Activated CD4-positive, alpha-beta memory T cell treated with anti-CD3 and anti-CD28 coated beads for 36 hours (primary cell): ENCODE measurements at regions not wholly inside any gene's neighbourhood (a gene's known extent, or its start where the extent isn't known, plus 50 kb on each side); places are given as distances from the start of the nearest gene placed in this dataset.

Source experiments
- CTCF ChIA-PET: fragments of 350-600 bp; sonication (Branson Sonifier 250); formaldehyde crosslinking; loops from one replicate; lab custom pipeline; 2021; ENCODE audit warnings: antibody characterized with exemption, inconsistent platforms; lab: Charles Lee
- POLR2A ChIA-PET: fragments of 350-600 bp; sonication (Branson Sonifier 250); formaldehyde crosslinking; loops from one replicate; lab custom pipeline; 2021; ENCODE audit warnings: antibody characterized with exemption; lab: Charles Lee
- DNase-seq: peaks from one replicate; pipeline ENCODE4 v3.0.0-alpha.2; 2020
- H3K27ac Mint-ChIP-seq: one replicate; pipeline ENCODE4 v1.8.0; 2021; ENCODE audit warnings: mixed read lengths
- H3K27me3 Mint-ChIP-seq: one replicate; pipeline ENCODE4 v1.8.0; 2021; ENCODE audit warnings: mixed read lengths
- H3K36me3 Mint-ChIP-seq: one replicate; pipeline ENCODE4 v1.8.0; 2021; ENCODE audit warnings: mixed read lengths
- H3K4me1 Mint-ChIP-seq: one replicate; pipeline ENCODE4 v1.8.0; 2021; ENCODE audit warnings: low read depth, mixed read lengths
- H3K4me3 Mint-ChIP-seq: one replicate; pipeline ENCODE4 v1.8.0; 2021; ENCODE audit warnings: mild to moderate bottlenecking, mixed read lengths
- H3K9me3 Mint-ChIP-seq: one replicate; pipeline ENCODE4 v1.8.0; 2021; ENCODE audit warnings: mixed read lengths
- intact Hi-C: fragments of 100-400 bp; cut with micrococcal nuclease; formaldehyde crosslinking; loops from one replicate; pipeline ENCODE4 v1.15.1; 2023

DNA sequence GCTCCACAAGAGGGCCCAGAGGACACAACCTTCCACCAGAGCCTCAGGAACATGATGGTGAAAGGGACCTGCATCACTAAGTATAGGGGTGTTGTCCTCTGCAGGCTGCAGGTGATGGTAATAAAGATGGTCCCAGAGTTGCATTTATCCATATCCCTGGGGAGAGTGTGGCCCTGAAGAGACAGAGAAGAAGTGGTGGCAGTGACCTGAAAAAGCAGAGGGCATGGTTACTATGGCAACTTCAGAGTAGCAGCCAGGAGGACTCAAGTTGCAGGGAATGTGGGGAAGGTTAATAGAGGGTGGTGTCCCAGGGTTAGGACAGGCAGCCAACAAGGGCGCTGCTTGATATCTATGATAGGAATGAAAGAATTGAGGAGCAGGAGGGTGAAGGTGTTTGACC, 57.1 kb downstream of the HLA-A start:
- Mint-ChIP-seq H3K27ac (no peak overlapping the region), H3K9me3 (no peaks in the 10 kb centered on the region), H3K36me3 (no peaks in the 10 kb centered on the region), H3K4me3 (no peak overlapping the region), H3K4me1 (no peaks in the 10 kb centered on the region), H3K27me3 (no peaks in the 10 kb centered on the region)
- DNase-seq, result no peak
- intact Hi-C loops, result no loop called here
- CTCF ChIA-PET, result no interaction called here
- POLR2A ChIA-PET, result no interaction called here

DNA sequence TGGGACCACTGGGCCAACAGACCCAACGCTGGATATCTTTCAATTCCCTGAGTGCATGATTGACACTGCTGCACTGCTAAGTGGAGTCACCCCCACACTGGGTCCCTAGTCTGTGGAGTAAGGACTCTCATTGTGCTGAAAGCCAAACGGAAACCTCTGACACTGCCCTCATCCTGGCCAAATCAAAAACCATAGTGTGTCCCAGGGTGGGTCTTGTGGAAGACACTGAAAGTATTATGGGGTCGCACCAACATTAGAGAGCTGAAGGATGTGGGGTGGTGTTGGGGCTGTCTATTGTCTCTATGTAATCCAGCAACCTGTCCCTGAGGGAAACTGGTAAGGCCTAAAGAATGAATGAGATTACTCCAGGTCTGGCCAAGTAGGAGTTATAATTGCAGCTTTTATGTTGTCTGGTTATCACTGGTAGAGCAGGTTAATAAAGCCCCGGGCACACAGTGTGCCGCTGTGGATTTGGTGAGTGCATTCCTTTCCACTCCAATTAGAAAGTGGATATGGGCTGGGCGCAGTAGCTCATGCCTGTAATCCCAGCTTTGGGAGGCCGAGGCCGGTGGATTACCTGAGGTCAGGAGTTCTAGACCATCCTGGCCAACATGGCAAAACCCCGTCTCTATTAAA, 57.9 kb downstream of the HLA-A start:
- no peak for DNase-seq
- Mint-ChIP-seq H3K9me3 (no peaks in the 10 kb centered on the region), H3K36me3 (no peaks in the 10 kb centered on the region), H3K27ac (no peak overlapping the region), H3K4me3 (no peak overlapping the region), H3K4me1 (no peaks in the 10 kb centered on the region), H3K27me3 (peaks cover 3% of the 10 kb centered on the region)
- POLR2A ChIA-PET, result no interaction called here
- intact Hi-C loops, result no loop called here
- CTCF ChIA-PET, result interaction anchor here (0.5 kb wide), 1 partner anchor 151 kb away, joined by 3 read pairs; no protein-coding TSS in a partner anchor

DNA sequence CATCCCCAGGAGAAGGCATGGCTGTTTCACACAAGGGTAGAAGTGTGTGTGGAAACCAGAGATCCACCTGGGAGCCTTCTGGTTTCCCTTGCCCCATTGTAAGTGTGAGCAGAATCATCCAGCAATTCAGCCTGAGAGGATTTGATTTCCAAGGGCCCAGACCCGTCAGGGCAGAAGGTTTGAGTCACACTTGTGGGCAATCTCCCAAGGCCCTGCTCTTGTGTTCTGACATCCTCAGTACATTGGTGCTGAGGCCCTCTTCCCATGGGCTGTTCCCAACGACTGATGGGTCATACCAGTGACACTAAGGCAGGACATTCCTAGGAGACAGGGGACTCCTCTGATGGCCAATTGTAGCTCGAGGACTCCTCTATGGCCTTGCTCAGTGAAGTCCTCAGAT, 58.2 kb upstream of the POLR1H start:
- no peaks in the 10 kb centered on the region for H3K9me3 Mint-ChIP-seq
- peaks cover 15% of the 10 kb centered on the region for H3K4me1 Mint-ChIP-seq
- H3K4me3 Mint-ChIP-seq, result no peak overlapping the region
- intact Hi-C loops, result no loop called here
- ChIA-PET POLR2A (no interaction called here), CTCF (no interaction called here)
- H3K27ac Mint-ChIP-seq, result no peak overlapping the region
- H3K36me3 Mint-ChIP-seq, result no peaks in the 10 kb centered on the region
- DNase-seq, result no peak
- H3K27me3 Mint-ChIP-seq, result peaks cover 21% of the 10 kb centered on the region

DNA sequence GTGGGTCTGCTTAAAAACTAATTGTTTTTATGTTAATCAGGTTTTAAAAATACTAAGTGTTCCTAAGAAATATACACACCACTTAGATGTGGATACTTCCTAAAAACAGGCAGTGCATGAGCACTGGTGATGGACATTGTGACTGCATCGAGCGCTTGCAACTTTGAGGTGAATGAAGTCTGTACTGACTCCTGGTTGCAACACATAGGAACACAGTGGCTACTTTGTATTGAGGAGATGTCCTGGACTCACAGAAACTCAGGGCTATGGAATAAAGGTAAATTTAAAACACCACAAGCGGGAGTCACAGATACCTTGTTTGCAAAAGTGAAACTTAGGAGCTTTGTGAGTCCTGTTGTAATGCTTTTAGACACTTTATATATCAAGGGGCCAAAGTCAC, 55.6 kb upstream of the POLR1H start:
- Mint-ChIP-seq H3K27me3 (peaks cover 23% of the 10 kb centered on the region), H3K27ac (no peak overlapping the region), H3K4me3 (no peak overlapping the region), H3K36me3 (peaks cover 7% of the 10 kb centered on the region), H3K9me3 (no peaks in the 10 kb centered on the region), H3K4me1 (peaks cover 15% of the 10 kb centered on the region)
- POLR2A ChIA-PET, result no interaction called here
- DNase-seq, result no peak
- CTCF ChIA-PET, result no interaction called here
- intact Hi-C loops, result no loop called here

DNA sequence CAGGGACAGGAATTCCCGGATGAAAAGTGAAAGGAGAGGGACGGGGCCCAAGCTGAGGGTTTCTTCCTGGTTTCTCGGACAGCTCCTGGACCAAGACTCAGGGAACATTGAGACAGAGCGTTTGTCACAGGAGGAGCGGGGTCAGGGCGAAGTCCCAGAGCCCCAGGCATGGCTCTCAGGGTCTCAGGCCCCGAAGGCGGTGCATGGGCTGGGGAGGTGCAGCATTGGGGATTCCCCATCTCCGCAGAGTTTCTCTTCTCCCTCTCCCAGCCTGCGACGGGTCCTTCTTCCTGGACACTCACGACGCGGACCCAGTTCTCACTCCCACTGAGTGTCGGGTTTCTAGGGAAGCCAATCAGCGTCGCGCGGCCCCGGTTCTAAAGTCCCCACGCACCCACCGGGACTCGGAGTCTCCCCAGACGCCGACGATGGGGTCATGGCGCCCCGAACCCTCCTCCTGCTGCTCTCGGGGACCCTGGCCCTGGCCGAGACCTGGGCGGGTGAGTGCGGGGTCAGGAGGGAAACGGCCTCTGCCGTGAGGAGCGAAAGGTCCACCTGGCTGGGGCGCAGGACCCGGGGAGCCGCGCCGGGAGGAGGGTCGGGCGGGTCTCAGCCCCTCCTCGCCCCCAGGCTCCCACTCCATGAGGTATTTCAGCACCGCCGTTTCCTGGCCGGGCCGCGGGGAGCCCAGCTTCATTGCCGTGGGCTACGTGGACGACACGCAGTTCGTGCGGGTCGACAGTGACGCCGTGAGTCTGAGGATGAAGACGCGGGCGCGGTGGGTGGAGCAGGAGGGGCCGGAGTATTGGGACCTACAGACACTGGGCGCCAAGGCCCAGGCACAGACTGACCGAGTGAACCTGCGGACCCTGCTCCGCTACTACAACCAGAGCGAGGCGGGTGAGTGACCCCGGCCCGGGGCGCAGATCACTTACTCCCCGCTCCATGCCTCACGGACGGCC, 54.6 kb upstream of the POLR1H start:
- peak; percentile 18 for DNase-seq
- intact Hi-C loops, result no loop called here
- H3K27ac Mint-ChIP-seq, result no peak overlapping the region
- ChIA-PET POLR2A (no interaction called here), CTCF (no interaction called here)
- peak overlapping the region; percentile 44 for H3K4me3 Mint-ChIP-seq
- peaks cover 14% of the 10 kb centered on the region for H3K36me3 Mint-ChIP-seq
- peaks cover 15% of the 10 kb centered on the region for H3K4me1 Mint-ChIP-seq
- H3K27me3 Mint-ChIP-seq, result peaks cover 23% of the 10 kb centered on the region
- no peaks in the 10 kb centered on the region for H3K9me3 Mint-ChIP-seq

DNA sequence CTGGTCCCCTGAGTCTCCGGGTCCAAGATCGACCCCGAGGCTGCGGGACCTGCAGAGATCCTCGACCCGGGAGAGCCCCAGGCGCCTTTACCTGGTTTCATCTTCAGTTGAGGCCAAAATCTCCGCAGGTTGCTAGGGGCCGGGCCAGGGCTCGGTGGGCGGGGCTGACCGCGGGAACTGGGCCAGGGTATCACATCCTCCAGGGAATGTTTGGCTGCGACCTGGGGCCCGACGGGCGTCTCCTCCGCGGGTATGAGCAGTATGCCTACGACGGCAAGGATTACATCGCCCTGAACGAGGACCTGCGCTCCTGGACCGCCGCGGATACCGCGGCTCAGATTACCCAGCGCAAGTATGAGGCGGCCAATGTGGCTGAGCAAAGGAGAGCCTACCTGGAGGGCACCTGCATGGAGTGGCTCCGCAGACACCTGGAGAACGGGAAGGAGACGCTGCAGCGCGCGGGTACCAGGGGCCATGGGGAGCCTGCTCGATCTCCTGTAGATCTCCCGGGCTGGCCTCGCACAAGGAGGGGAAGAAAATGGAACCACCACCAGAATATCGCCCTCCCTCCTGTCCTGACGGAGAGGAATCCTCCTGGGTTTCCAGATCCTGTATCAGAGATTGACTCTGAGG, 53.8 kb upstream of the POLR1H start:
- DNase-seq, result peak; percentile 18
- CTCF ChIA-PET, result no interaction called here
- Mint-ChIP-seq H3K4me1 (peaks cover 15% of the 10 kb centered on the region), H3K36me3 (peaks cover 15% of the 10 kb centered on the region), H3K9me3 (no peaks in the 10 kb centered on the region), H3K27me3 (peaks cover 23% of the 10 kb centered on the region), H3K27ac (no peak overlapping the region), H3K4me3 (peak overlapping the region; percentile 25)
- intact Hi-C loops, result no loop called here
- POLR2A ChIA-PET, result no interaction called here

DNA sequence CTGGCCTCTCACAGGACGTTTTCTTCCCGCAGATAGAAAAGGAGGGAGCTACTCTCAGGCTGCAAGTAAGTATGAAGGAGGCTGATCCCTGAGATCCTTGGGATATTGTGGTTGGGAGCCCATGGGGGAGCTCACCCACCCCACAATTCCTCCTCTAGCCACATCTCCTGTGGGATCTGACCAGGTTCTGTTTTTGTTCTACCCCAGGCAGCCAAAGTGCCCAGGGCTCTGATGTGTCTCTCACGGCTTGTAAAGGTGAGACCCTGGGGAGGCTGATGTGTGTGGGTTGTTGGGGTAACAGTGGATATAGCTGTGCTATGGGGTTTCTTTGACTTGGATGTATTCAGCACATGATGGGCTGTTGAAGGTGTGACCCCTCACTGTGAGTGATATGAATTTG, 52.0 kb upstream of the POLR1H start:
- intact Hi-C loops, result no loop called here
- no peaks in the 10 kb centered on the region for H3K9me3 Mint-ChIP-seq
- ChIA-PET POLR2A (no interaction called here), CTCF (interaction anchor here (1.9 kb wide), 1 partner anchor 160 kb away, joined by 7 read pairs; no protein-coding TSS in a partner anchor)
- H3K4me1 Mint-ChIP-seq, result peaks cover 15% of the 10 kb centered on the region
- peaks cover 18% of the 10 kb centered on the region for H3K36me3 Mint-ChIP-seq
- DNase-seq, result no peak
- peaks cover 23% of the 10 kb centered on the region for H3K27me3 Mint-ChIP-seq
- H3K27ac Mint-ChIP-seq, result no peak overlapping the region
- no peak overlapping the region for H3K4me3 Mint-ChIP-seq
